Endothelial cell of umbilical vein (primary cell): ENCODE measurements at regions not wholly inside any gene's neighbourhood (a gene's known extent, or its start where the extent isn't known, plus 50 kb on each side); places are given as distances from the start of the nearest gene placed in this dataset.

Source experiments
- BruUV-seq: library from RNA; stranded (reverse); fragments of 400-500 nt; replicated peaks from 2 replicates; lab custom pipeline; 2021; lab: Mats Ljungman, UMichigan
- CTCF ChIA-PET: fragments of 300-600, 350-600 bp; sonication (Branson Sonifier 250); formaldehyde crosslinking; loops from one replicate; lab custom pipeline; 2021; ENCODE audit warnings: antibody characterized with exemption, inconsistent platforms; lab: Charles Lee
- POLR2A ChIA-PET: fragments of 300-600, 350-600 bp; sonication (Branson Sonifier 250); formaldehyde crosslinking; loops from one replicate; lab custom pipeline; 2021; ENCODE audit warnings: antibody characterized with exemption, inconsistent platforms; lab: Charles Lee
- DNase-seq: peaks from one replicate; pipeline ENCODE4 v3.0.0-alpha.2; 2011; ENCODE audit warnings: low read depth, low spot score
- FAIRE-seq: peaks from 2 replicates; lab custom pipeline; 2011; peaks lifted over from hg19 to GRCh38; lab: Jason Lieb, UNC
- H2AFZ ChIP-seq: 2 replicates; pipeline ENCODE4 v1.6.0; 2012; ENCODE audit warnings: low read depth, low read length, control low read depth, inconsistent platforms
- H3K27ac ChIP-seq: 2 replicates; pipeline ENCODE4 v1.5.1; 2011; ENCODE audit warnings: low read depth, mild to moderate bottlenecking, control low read depth, low read length, moderate library complexity; ENCODE audit not compliant: insufficient read depth
- H3K27me3 ChIP-seq, 2 experiments: 2 replicates each; pipeline versions ENCODE4 v1.6.0 to v1.6.1; 2011; ENCODE audit warnings: low read length in 2 of 2, mixed read lengths in 1 of 2; ENCODE audit not compliant: control insufficient read depth in 2 of 2, insufficient read depth in 2 of 2
- H3K36me3 ChIP-seq, 2 experiments: 2 replicates in 1 of 2; 3 replicates in 1 of 2; pipeline ENCODE4 v1.5.1; 2011; ENCODE audit warnings: low read length in 2 of 2, mild to moderate bottlenecking in 1 of 2, moderate library complexity in 1 of 2; ENCODE audit not compliant: control insufficient read depth in 2 of 2, insufficient read depth in 2 of 2; ENCODE audit errors: extremely low read depth in 1 of 2
- H3K4me1 ChIP-seq: 3 replicates; pipeline ENCODE4 v1.5.1; 2011; ENCODE audit warnings: mild to moderate bottlenecking, low read length; ENCODE audit not compliant: control insufficient read depth, insufficient read depth; ENCODE audit errors: extremely low read depth
- H3K4me2 ChIP-seq: 2 replicates; pipeline ENCODE4 v1.6.1; 2011; ENCODE audit warnings: low read length, control low read depth, mixed read lengths; ENCODE audit not compliant: insufficient read depth
- H3K4me3 ChIP-seq, 3 experiments: fragments of 200-600 bp in 1 of 3; sonication (generic), shearing (Covaris generic) in 1 of 3; replicated peaks in 1 of 3; 2 replicates each; pipeline ENCODE4 v1.5.1; 2011 to 2016; ENCODE audit warnings: control low read depth in 3 of 3, low read length in 3 of 3, mild to moderate bottlenecking in 2 of 3, inconsistent platforms in 1 of 3, low read depth in 1 of 3, moderate library complexity in 1 of 3; ENCODE audit not compliant: insufficient read depth in 1 of 3
- H3K79me2 ChIP-seq: 2 replicates; pipeline ENCODE4 v1.6.0; 2012; ENCODE audit warnings: low read length, inconsistent platforms; ENCODE audit not compliant: control insufficient read depth, insufficient read depth
- H3K9ac ChIP-seq: replicated peaks from 2 replicates; pipeline ENCODE3; 2011; ENCODE audit warnings: low read length, control low read depth; ENCODE audit not compliant: insufficient read depth; ENCODE audit errors: extremely low read depth
- H3K9me1 ChIP-seq: replicated peaks from 3 replicates; pipeline ENCODE4 v1.6.0; 2011; ENCODE audit warnings: mild to moderate bottlenecking, low read length; ENCODE audit not compliant: control insufficient read depth, insufficient read depth; ENCODE audit errors: extremely low read depth
- H3K9me3 ChIP-seq: replicated peaks from 2 replicates; pipeline ENCODE4 v1.5.1; 2012; ENCODE audit warnings: low read length, inconsistent platforms; ENCODE audit not compliant: control insufficient read depth, insufficient read depth
- H4K20me1 ChIP-seq: replicated peaks from 2 replicates; pipeline ENCODE3; 2011; ENCODE audit warnings: mild to moderate bottlenecking, low read length; ENCODE audit not compliant: control insufficient read depth, insufficient read depth; ENCODE audit errors: extremely low read depth
- EZH2 ChIP-seq: IDR thresholded peaks from 2 replicates; pipeline ENCODE4 v1.6.1; 2012; ENCODE audit warnings: borderline replicate concordance, low read depth, mild to moderate bottlenecking, moderate library complexity, low read length, inconsistent platforms; ENCODE audit not compliant: severe bottlenecking
- FOS ChIP-seq: IDR thresholded peaks from 2 replicates; pipeline ENCODE4 v1.6.1; 2011; ENCODE audit warnings: mild to moderate bottlenecking, low read length, moderate library complexity, borderline replicate concordance; ENCODE audit not compliant: insufficient read depth
- GATA2 ChIP-seq: IDR thresholded peaks from 2 replicates; pipeline ENCODE4 v1.7.0; 2011; ENCODE audit warnings: low read depth, mild to moderate bottlenecking, moderate library complexity, mixed read lengths, low read length; ENCODE audit not compliant: insufficient read length, insufficient read depth
- JUN ChIP-seq: IDR thresholded peaks from 2 replicates; pipeline ENCODE4 v1.6.1; 2011; ENCODE audit warnings: borderline replicate concordance, low read depth; ENCODE audit not compliant: insufficient read length, insufficient read depth
- MYC ChIP-seq: IDR thresholded peaks from one replicate; pipeline ENCODE4 v1.6.1; 2011; ENCODE audit warnings: mild to moderate bottlenecking, low read depth, low read length
- POLR2A ChIP-seq: IDR thresholded peaks from 2 replicates; pipeline ENCODE4 v1.6.1; 2012; ENCODE audit warnings: low read depth, mild to moderate bottlenecking, control low read depth, low read length
- POLR2AphosphoS5 ChIP-seq: IDR thresholded peaks from 2 replicates; pipeline ENCODE4 v1.6.1; 2012; ENCODE audit warnings: low read depth, mild to moderate bottlenecking, control low read depth, low read length, moderate library complexity; ENCODE audit not compliant: insufficient read depth
- dilution Hi-C: fragments of 300-500 bp; cut with MboI; formaldehyde crosslinking; loops from one replicate; pipeline ENCODE4 v1.15.0; 2019; ENCODE audit warnings: low sequenced_read_pairs; ENCODE audit not compliant: extremely low pct_ligation_motif_present
- intact Hi-C: fragments of 100-400 bp; cut with micrococcal nuclease; formaldehyde crosslinking; loops from one replicate; pipeline ENCODE4 v1.10.0; 2022
- TF ChIP-seq, protein P1 (sequence below), 2 donors: IDR thresholded peaks; 1 replicate in 1 of 2; 2 replicates in 1 of 2; pipeline ENCODE4 v1.5.1; 2011; ENCODE audit warnings: low read length in 2 of 2, mild to moderate bottlenecking in 2 of 2, moderate library complexity in 2 of 2, control low read depth in 1 of 2, inconsistent platforms in 1 of 2, low read depth in 1 of 2; ENCODE audit not compliant: insufficient read depth in 1 of 2; ENCODE audit errors: extremely low read depth in 1 of 2
- TF ChIP-seq, protein P2 (sequence below): IDR thresholded peaks from 2 replicates; pipeline ENCODE4 v1.6.1; 2011; ENCODE audit not compliant: insufficient read depth, insufficient read length

DNA sequence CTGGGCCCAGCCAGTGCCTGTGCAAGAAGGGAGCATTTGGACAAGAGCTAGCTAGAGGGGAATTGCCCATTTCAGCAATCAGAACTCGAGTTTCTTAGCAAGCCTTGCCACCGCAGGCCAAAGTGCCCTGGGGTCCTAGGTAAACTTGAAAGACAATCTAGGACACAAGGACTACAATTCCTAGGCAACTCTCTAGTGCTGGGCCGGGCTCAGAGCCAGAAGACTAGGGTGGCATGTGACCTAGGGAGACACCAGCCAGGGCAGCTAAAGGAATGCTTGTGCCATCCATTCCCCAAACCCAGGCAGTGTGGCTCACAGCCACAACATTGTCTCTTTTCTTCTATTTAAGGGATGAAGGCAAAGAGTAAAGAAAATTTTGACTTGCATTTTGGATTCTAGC, 205.0 kb downstream of the BMP4 start:
- TF ChIP-seq, protein P1, sequence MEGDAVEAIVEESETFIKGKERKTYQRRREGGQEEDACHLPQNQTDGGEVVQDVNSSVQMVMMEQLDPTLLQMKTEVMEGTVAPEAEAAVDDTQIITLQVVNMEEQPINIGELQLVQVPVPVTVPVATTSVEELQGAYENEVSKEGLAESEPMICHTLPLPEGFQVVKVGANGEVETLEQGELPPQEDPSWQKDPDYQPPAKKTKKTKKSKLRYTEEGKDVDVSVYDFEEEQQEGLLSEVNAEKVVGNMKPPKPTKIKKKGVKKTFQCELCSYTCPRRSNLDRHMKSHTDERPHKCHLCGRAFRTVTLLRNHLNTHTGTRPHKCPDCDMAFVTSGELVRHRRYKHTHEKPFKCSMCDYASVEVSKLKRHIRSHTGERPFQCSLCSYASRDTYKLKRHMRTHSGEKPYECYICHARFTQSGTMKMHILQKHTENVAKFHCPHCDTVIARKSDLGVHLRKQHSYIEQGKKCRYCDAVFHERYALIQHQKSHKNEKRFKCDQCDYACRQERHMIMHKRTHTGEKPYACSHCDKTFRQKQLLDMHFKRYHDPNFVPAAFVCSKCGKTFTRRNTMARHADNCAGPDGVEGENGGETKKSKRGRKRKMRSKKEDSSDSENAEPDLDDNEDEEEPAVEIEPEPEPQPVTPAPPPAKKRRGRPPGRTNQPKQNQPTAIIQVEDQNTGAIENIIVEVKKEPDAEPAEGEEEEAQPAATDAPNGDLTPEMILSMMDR (IDR thresholded peaks at IDR 0.05; ENCODE audit: extremely low read depth in 1 of 2, insufficient read depth in 1 of 2, low read depth in 1 of 2, low read length in 2 of 2), result no peak
- TF ChIP-seq JUN (no peak), FOS (no peak), POLR2AphosphoS5 (no peak), POLR2A (no peak), EZH2 (no peak), GATA2 (no peak), MYC (no peak)
- TF ChIP-seq, protein P2, sequence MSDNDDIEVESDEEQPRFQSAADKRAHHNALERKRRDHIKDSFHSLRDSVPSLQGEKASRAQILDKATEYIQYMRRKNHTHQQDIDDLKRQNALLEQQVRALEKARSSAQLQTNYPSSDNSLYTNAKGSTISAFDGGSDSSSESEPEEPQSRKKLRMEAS, result no peak
- H3K9ac ChIP-seq, result no peak overlapping the region
- DNase-seq (no peak), FAIRE-seq (no peak)
- H3K27ac ChIP-seq, result no peak overlapping the region
- CTCF ChIA-PET, result interaction anchor here (1.3 kb wide), 1 partner anchor 16 kb away, joined by 3 read pairs; no protein-coding TSS in a partner anchor
- H3K27me3 ChIP-seq, result no peaks in the 10 kb centered on the region
- H3K9me1 ChIP-seq, result no peaks in the 10 kb centered on the region
- no peaks in the 10 kb centered on the region for H4K20me1 ChIP-seq
- no TSS peak for BruUV-seq
- no peaks in the 10 kb centered on the region for H3K36me3 ChIP-seq
- intact Hi-C loops (no loop called here), dilution Hi-C loops (no loop called here)
- H3K9me3 ChIP-seq, result no peaks in the 10 kb centered on the region
- H3K4me3 ChIP-seq, result no peak overlapping the region
- POLR2A ChIA-PET, result no interaction called here
- H3K79me2 ChIP-seq, result no peaks in the 10 kb centered on the region
- no peaks in the 10 kb centered on the region for H3K4me1 ChIP-seq
- H2AFZ ChIP-seq, result no peak overlapping the region
- H3K4me2 ChIP-seq, result no peak overlapping the region
